ENCODE measurements at regions not wholly inside any gene's neighbourhood (a gene's known extent, or its start where the extent isn't known, plus 50 kb on each side); places are given as distances from the start of the nearest gene placed in this dataset.

DNA sequence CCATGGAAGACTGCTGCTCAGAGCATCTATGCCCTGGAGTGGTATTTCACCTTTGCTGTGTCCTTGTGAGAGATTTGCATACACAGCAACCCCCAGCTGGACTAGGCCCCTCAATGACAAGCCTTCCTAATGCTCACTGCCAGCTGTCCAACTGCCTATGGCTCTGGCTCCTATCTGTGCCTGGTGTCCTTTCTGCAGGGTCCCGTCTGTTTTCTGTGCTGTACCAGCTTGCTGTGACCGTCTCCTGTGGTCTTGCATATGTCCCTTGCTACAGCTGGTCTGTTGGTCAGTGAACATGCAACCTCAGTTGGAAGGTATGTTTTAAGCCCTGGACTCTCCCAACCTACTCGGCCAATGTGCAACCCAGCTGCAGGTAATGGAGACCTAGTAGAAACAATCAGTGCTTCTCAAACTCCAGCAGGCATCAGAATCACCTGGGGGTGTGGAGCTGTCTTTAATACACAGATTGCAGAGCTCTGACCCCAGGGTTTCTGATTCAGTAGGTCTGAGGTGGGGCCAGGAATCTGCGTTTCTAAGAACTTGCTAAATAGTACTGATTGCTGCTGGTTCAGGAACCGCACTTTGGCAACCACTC lies 306.4 kb upstream of the ZNF32 start:
- Histone ChIP-seq H4K20me1 (ENCODE audit: insufficient read depth) (no peaks in the 10 kb centered on the region), H3K9me2 (ENCODE audit: insufficient read depth) (no peaks in the 10 kb centered on the region), H2AFZ (ENCODE audit: low read depth, low read length, poor library complexity, severe bottlenecking) (no peak overlapping the region), H3K4me2 (ENCODE audit: low read length) (no peak overlapping the region), H3K9ac (ENCODE audit: low read length) (no peak overlapping the region), H3K9me3 (ENCODE audit: control insufficient read depth in 1 of 2, insufficient read depth in 1 of 2, low read depth in 1 of 2, low read length in 2 of 2) (no peaks in the 10 kb centered on the region), H3K27ac (ENCODE audit: low read depth, low read length) (no peak overlapping the region), H3K36me3 (ENCODE audit: control insufficient read depth in 1 of 2, insufficient read depth in 2 of 2, low read length in 2 of 2) (no peaks in the 10 kb centered on the region), H3K27me3 (ENCODE audit: insufficient read depth, low read length) (peaks cover 14% of the 10 kb centered on the region), H3K4me1 (ENCODE audit: control insufficient read depth in 1 of 2, insufficient read depth in 2 of 2, low read length in 2 of 2) (no peaks in the 10 kb centered on the region), H3K79me2 (ENCODE audit: insufficient read depth, low read length) (no peaks in the 10 kb centered on the region), H3K4me3 (replicated peaks in 1 of 2; ENCODE audit: low read depth in 1 of 2, low read length in 2 of 2) (no peak overlapping the region)
- TF ChIP-seq, protein P1, sequence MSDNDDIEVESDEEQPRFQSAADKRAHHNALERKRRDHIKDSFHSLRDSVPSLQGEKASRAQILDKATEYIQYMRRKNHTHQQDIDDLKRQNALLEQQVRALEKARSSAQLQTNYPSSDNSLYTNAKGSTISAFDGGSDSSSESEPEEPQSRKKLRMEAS (IDR thresholded peaks at IDR 0.05): no peak
- TF ChIP-seq YY1 (IDR thresholded peaks at IDR 0.05; ENCODE audit: extremely low read depth, insufficient replicate concordance, low read depth, low read length) (no peak), SRF (IDR thresholded peaks at IDR 0.05; ENCODE audit: low read depth) (no peak), TCF7L2 (IDR thresholded peaks at IDR 0.05; ENCODE audit: borderline replicate concordance, extremely low read depth, insufficient read depth, insufficient read length) (no peak), EGR1 (IDR thresholded peaks at IDR 0.05; ENCODE audit: low read depth) (no peak), JUND (IDR thresholded peaks at IDR 0.05) (no peak), EZH2phosphoT487 (IDR thresholded peaks at IDR 0.05; ENCODE audit: borderline replicate concordance) (no peak), CBX3 (IDR thresholded peaks at IDR 0.05; ENCODE audit: low read depth) (no peak), POLR2AphosphoS5 (IDR thresholded peaks at IDR 0.05; ENCODE audit: low read depth, low read length) (no peak)
- TF ChIP-seq, protein P2, sequence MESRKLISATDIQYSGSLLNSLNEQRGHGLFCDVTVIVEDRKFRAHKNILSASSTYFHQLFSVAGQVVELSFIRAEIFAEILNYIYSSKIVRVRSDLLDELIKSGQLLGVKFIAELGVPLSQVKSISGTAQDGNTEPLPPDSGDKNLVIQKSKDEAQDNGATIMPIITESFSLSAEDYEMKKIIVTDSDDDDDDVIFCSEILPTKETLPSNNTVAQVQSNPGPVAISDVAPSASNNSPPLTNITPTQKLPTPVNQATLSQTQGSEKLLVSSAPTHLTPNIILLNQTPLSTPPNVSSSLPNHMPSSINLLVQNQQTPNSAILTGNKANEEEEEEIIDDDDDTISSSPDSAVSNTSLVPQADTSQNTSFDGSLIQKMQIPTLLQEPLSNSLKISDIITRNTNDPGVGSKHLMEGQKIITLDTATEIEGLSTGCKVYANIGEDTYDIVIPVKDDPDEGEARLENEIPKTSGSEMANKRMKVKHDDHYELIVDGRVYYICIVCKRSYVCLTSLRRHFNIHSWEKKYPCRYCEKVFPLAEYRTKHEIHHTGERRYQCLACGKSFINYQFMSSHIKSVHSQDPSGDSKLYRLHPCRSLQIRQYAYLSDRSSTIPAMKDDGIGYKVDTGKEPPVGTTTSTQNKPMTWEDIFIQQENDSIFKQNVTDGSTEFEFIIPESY (IDR thresholded peaks at IDR 0.05; ENCODE audit: extremely low read depth, insufficient replicate concordance, low read length): no peak
- TF ChIP-seq, protein P3, sequence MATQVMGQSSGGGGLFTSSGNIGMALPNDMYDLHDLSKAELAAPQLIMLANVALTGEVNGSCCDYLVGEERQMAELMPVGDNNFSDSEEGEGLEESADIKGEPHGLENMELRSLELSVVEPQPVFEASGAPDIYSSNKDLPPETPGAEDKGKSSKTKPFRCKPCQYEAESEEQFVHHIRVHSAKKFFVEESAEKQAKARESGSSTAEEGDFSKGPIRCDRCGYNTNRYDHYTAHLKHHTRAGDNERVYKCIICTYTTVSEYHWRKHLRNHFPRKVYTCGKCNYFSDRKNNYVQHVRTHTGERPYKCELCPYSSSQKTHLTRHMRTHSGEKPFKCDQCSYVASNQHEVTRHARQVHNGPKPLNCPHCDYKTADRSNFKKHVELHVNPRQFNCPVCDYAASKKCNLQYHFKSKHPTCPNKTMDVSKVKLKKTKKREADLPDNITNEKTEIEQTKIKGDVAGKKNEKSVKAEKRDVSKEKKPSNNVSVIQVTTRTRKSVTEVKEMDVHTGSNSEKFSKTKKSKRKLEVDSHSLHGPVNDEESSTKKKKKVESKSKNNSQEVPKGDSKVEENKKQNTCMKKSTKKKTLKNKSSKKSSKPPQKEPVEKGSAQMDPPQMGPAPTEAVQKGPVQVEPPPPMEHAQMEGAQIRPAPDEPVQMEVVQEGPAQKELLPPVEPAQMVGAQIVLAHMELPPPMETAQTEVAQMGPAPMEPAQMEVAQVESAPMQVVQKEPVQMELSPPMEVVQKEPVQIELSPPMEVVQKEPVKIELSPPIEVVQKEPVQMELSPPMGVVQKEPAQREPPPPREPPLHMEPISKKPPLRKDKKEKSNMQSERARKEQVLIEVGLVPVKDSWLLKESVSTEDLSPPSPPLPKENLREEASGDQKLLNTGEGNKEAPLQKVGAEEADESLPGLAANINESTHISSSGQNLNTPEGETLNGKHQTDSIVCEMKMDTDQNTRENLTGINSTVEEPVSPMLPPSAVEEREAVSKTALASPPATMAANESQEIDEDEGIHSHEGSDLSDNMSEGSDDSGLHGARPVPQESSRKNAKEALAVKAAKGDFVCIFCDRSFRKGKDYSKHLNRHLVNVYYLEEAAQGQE (IDR thresholded peaks at IDR 0.05; ENCODE audit: low read depth): no peak
- DNase-seq (ENCODE audit: low read depth, low spot score) (no peak), ATAC-seq (no peak)
- POLR2A ChIA-PET: no interaction called here
- no TSS peak for BruUV-seq (replicated peaks)
- CTCF ChIA-PET: no interaction called here
- intact Hi-C loops (cut with micrococcal nuclease): no loop called here
- RAD21 ChIA-PET (ENCODE audit: low non-redundant PET in 1 of 2, low total read pairs in 2 of 2, uncharacterized antibody in 2 of 2, unreplicated experiment in 2 of 2): no interaction called here

Measured in HCT116 (cell line).